K562 (cell line): ENCODE measurements at regions not wholly inside any gene's neighbourhood (a gene's known extent, or its start where the extent isn't known, plus 50 kb on each side); places are given as distances from the start of the nearest gene placed in this dataset.

Experiments used
- ATAC-seq: fragments of 200-7000 bp; cut with Tn5 transposase; 3 replicates; pipeline ENCODE4 v1.9.1; 2020; ENCODE audit warnings: moderate library complexity
- BruUV-seq: library from RNA; stranded (reverse); fragments of 400-500 nt; replicated peaks from 2 replicates; lab custom pipeline; 2021; lab: Mats Ljungman, UMichigan
- CTCF ChIA-PET: fragments of 300-600 bp; formaldehyde crosslinking; extraction: SDS; loops from one replicate; lab custom pipeline; 2021; ENCODE audit warnings: low intra/inter-chr PET ratio; lab: Yijun Ruan, JAX
- POLR2A ChIA-PET: fragments of 300-600, 350-650 bp; sonication (Branson Sonifier 250); formaldehyde crosslinking; extraction: SDS; loops from one replicate; lab custom pipeline; 2021; ENCODE audit warnings: antibody characterized with exemption, inconsistent platforms; lab: Yijun Ruan, JAX
- DNase-seq, 4 experiments: peaks; one replicate each; pipeline versions ENCODE4 v3.0.0 to v3.0.0-alpha.2; 2011 to 2018; ENCODE audit warnings: low spot score in 3 of 4, mixed read lengths in 3 of 4; ENCODE audit errors: extremely low read depth in 1 of 4
- FAIRE-seq: peaks from 2 replicates; lab custom pipeline; 2011; peaks lifted over from hg19 to GRCh38; lab: Jason Lieb, UNC
- H2AFZ ChIP-seq: 2 replicates; pipeline ENCODE4 v1.6.0; 2011; ENCODE audit warnings: low read depth, low read length, control low read depth, inconsistent platforms
- H3K27ac ChIP-seq: fragments of 200-600 bp; 3 replicates; pipeline ENCODE4 v1.8.0; 2011; ENCODE audit warnings: low read depth, mild to moderate bottlenecking, control low read depth, inconsistent platforms, low read length, moderate library complexity, mixed read lengths; ENCODE audit errors: extremely low read depth
- H3K27me3 ChIP-seq, 2 experiments: fragments of 300-600 bp in 1 of 2; 2 replicates in 1 of 2; 3 replicates in 1 of 2; pipeline versions ENCODE4 v1.6.0 to v1.8.0; 2011; ENCODE audit warnings: inconsistent platforms in 2 of 2, low read length in 2 of 2, mild to moderate bottlenecking in 1 of 2, mixed read lengths in 1 of 2, moderate library complexity in 1 of 2; ENCODE audit not compliant: control insufficient read depth in 2 of 2, insufficient read depth in 2 of 2
- H3K36me3 ChIP-seq: fragments of 300-600 bp; 3 replicates; pipeline ENCODE4 v1.8.0; 2011; ENCODE audit warnings: mild to moderate bottlenecking, low read length, inconsistent platforms; ENCODE audit not compliant: control insufficient read depth, insufficient read depth
- H3K4me1 ChIP-seq, 2 experiments: fragments of 200-600 bp in 1 of 2; replicated peaks in 1 of 2; 2 replicates in 1 of 2; 3 replicates in 1 of 2; pipeline versions ENCODE4 v1.5.1 to v1.8.0; 2011; ENCODE audit warnings: inconsistent platforms in 2 of 2, low read length in 2 of 2, mild to moderate bottlenecking in 1 of 2, mixed read lengths in 1 of 2, moderate library complexity in 1 of 2; ENCODE audit not compliant: control insufficient read depth in 2 of 2, insufficient read depth in 2 of 2
- H3K4me2 ChIP-seq: 2 replicates; pipeline ENCODE4 v1.6.1; 2011; ENCODE audit warnings: low read length, control low read depth, inconsistent platforms, mixed read lengths; ENCODE audit not compliant: insufficient read depth
- H3K4me3 ChIP-seq: fragments of 200-600 bp; sonication (generic), shearing (Covaris generic); 2 replicates; pipeline ENCODE4 v1.5.1; 2016; ENCODE audit warnings: control low read depth, inconsistent platforms
- H3K79me2 ChIP-seq: fragments of 200-600 bp; 3 replicates; pipeline ENCODE4 v1.8.0; 2011; ENCODE audit warnings: low read length, inconsistent platforms; ENCODE audit not compliant: control insufficient read depth, insufficient read depth
- H3K9ac ChIP-seq, 2 experiments: 2 replicates each; pipeline versions ENCODE4 v1.6.0 to v1.6.1; 2011; ENCODE audit warnings: low read depth in 2 of 2, low read length in 2 of 2, control low read depth in 1 of 2, inconsistent platforms in 1 of 2, mild to moderate bottlenecking in 1 of 2, mixed read lengths in 1 of 2; ENCODE audit not compliant: insufficient read depth in 1 of 2
- H3K9me1 ChIP-seq: one replicate; pipeline ENCODE4 v1.6.0; 2011; ENCODE audit warnings: inconsistent platforms, mild to moderate bottlenecking, low read length, moderate library complexity; ENCODE audit not compliant: control insufficient read depth, insufficient read depth
- H3K9me3 ChIP-seq: replicated peaks from 2 replicates; pipeline ENCODE4 v1.5.1; 2011; ENCODE audit warnings: low read depth, low read length, inconsistent platforms; ENCODE audit not compliant: control insufficient read depth, insufficient read depth
- H4K20me1 ChIP-seq: replicated peaks from 2 replicates; pipeline ENCODE4 v1.6.1; 2011; ENCODE audit warnings: low read length, inconsistent platforms, mixed read lengths; ENCODE audit not compliant: control insufficient read depth, insufficient read depth
- AFF1 ChIP-seq, 2 experiments: fragments of 450-650 bp; IDR thresholded peaks; 2 replicates each; pipeline ENCODE4 v1.6.1; 2018; ENCODE audit warnings: mild to moderate bottlenecking in 2 of 2, low read depth in 1 of 2; ENCODE audit not compliant: partially characterized antibody in 2 of 2
- HDAC6 ChIP-seq: IDR thresholded peaks from 2 replicates; pipeline ENCODE4 v1.6.1; 2012; ENCODE audit warnings: low read depth, mild to moderate bottlenecking, control low read depth, inconsistent platforms, low read length, moderate library complexity
- PTRF ChIP-seq: fragments of 450-650 bp; IDR thresholded peaks from 2 replicates; pipeline ENCODE4 v1.6.1; 2016; ENCODE audit warnings: mild to moderate bottlenecking, missing genetic modification characterization, missing compliant biosample characterization
- RBM39 ChIP-seq: fragments of 200-400 bp; formaldehyde crosslinking; optimal IDR thresholded peaks from 2 replicates; pipeline ENCODE3; 2018; ENCODE audit warnings: low read depth, low read length
- SRF ChIP-seq, 2 experiments: fragments of 250-450, 450-650 bp in 1 of 2; sonication (Bioruptor Pico) in 1 of 2; sonication (generic) in 1 of 2; formaldehyde crosslinking; IDR thresholded peaks; 2 replicates each; pipeline versions ENCODE4 v1.5.0 to v1.5.1; 2020 to 2022; ENCODE audit warnings: mild to moderate bottlenecking in 1 of 2, missing genetic modification reagents in 1 of 2
- ZBTB40 ChIP-seq, 2 experiments: fragments of 450-650 bp in 1 of 2; sonication (generic) in 1 of 2; formaldehyde crosslinking in 1 of 2; IDR thresholded peaks; 2 replicates each; pipeline versions ENCODE4 v1.7.1 to v1.9.0; 2016 to 2022; ENCODE audit warnings: inconsistent platforms in 1 of 2, mild to moderate bottlenecking in 1 of 2, missing genetic modification reagents in 1 of 2
- WGBS: fragments of 100-300 bp; shearing (Covaris generic); methylation state at CpG from one replicate; pipeline ENCODE4 v1.1.6; 2016; ENCODE audit warnings: low coverage, mixed read lengths; ENCODE audit not compliant: insufficient coverage; ENCODE audit errors: missing lambda C conversion rate; 5-methylcytosine and 5-hydroxymethylcytosine counted together
- in situ Hi-C: fragments of 300-500 bp; cut with MboI; formaldehyde crosslinking; loops from 4 replicates; pipeline ENCODE4 v1.15.0; 2018; ENCODE audit warnings: inconsistent platforms, mixed read lengths
- intact Hi-C: fragments of 100-400 bp; cut with micrococcal nuclease; formaldehyde crosslinking; loops from 2 replicates; pipeline ENCODE4 v1.14.2; 2022

GRCh38 chr5:133790898-133791297 is 177.5 kb downstream of the C5orf15 start:
- in situ Hi-C loops: no loop called here
- ATAC-seq: no peak
- CTCF ChIA-PET: no interaction called here

More at GRCh38 chr5:133790898-133791297, 177.5 kb downstream of the C5orf15 start:
- no peaks in the 10 kb centered on the region for H3K9me3 ChIP-seq
- 0% methylated on average over 1 of the region's 1 CpG for WGBS
- no peaks in the 10 kb centered on the region for H4K20me1 ChIP-seq
- no peak for FAIRE-seq
- BruUV-seq: no TSS peak
- TF ChIP-seq RBM39: no peak
- no peak for TF ChIP-seq AFF1 (IDR thresholded peaks at IDR 0.05; ENCODE audit: low read depth in 1 of 2, partially characterized antibody in 2 of 2)
- TF ChIP-seq PTRF: no peak
- no peak for TF ChIP-seq SRF (CRISPR knock-in tag; IDR thresholded peaks at IDR 0.05)
- TF ChIP-seq ZBTB40 (IDR thresholded peaks at IDR 0.05): no peak
- no peak for TF ChIP-seq ZBTB40 (CRISPR knock-in tag; IDR thresholded peaks at IDR 0.05)
- no peak for TF ChIP-seq HDAC6
- no peaks in the 10 kb centered on the region for H3K36me3 ChIP-seq
- no peaks in the 10 kb centered on the region for H3K9me1 ChIP-seq
- H3K4me2 ChIP-seq: no peak overlapping the region
- no peak overlapping the region for H2AFZ ChIP-seq
- H3K79me2 ChIP-seq: no peaks in the 10 kb centered on the region
- H3K4me3 ChIP-seq: no peak overlapping the region
- POLR2A ChIA-PET: no interaction called here
- no peak for DNase-seq
- no peaks in the 10 kb centered on the region for H3K4me1 ChIP-seq
- H3K27ac ChIP-seq: no peak overlapping the region
- peaks cover 9 to 42% of the 10 kb centered on the region in 2 experiments for H3K27me3 ChIP-seq
- intact Hi-C loops: no loop called here
- H3K9ac ChIP-seq: no peak overlapping the region
